Mesothelial cell of epicardium (in vitro differentiated cells): ENCODE measurements at regions not wholly inside any gene's neighbourhood (a gene's known extent, or its start where the extent isn't known, plus 50 kb on each side); places are given as distances from the start of the nearest gene placed in this dataset.

Source experiments
- DNase-seq, 2 experiments: peaks; one replicate each; pipeline ENCODE4 v3.0.0; 2021; ENCODE audit warnings: low spot score in 2 of 2; ENCODE audit not compliant: unreplicated experiment in 2 of 2
- H3K27ac Mint-ChIP-seq: 2 replicates; pipeline ENCODE4 v1.8.0; 2021; ENCODE audit warnings: mixed read lengths
- H3K27me3 Mint-ChIP-seq: 2 replicates; pipeline ENCODE4 v1.8.0; 2021; ENCODE audit warnings: low read depth, mixed read lengths
- H3K36me3 Mint-ChIP-seq: 2 replicates; pipeline ENCODE4 v1.8.0; 2021; ENCODE audit warnings: mixed read lengths
- H3K4me1 Mint-ChIP-seq: 2 replicates; pipeline ENCODE4 v1.8.0; 2021; ENCODE audit warnings: mixed read lengths
- H3K4me3 Mint-ChIP-seq: 2 replicates; pipeline ENCODE4 v1.8.0; 2021; ENCODE audit warnings: mild to moderate bottlenecking, moderate library complexity, mixed read lengths
- H3K9me3 Mint-ChIP-seq: 2 replicates; pipeline ENCODE4 v1.8.0; 2021; ENCODE audit warnings: mixed read lengths
- TF ChIP-seq, protein P1 (sequence below): fragments of 200-600 bp; sonication (generic); IDR thresholded peaks from one replicate; pipeline ENCODE4 v1.5.0; 2021; ENCODE audit warnings: antibody characterized with exemption; ENCODE audit not compliant: unreplicated experiment

DNA sequence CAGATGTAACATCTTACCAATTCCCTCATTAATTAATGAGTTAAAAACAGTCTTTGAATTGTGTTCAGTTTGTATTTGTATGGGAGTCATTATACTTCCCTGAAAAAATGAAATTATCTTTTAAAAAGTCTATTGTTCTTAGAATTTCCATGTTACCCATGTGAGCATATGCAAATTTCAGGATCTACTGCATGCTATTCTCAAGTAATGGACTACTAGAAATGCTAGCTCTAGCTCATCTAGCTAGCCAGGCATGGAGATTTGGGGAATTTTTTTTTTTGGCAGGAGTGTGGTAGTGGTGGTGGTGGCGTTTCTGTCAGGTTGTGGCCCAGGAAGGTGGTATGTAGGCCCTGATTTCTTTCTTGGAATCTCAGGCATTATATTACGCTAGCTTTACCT is 218.4 kb downstream of the AEBP2 start:
- H3K4me3 Mint-ChIP-seq: no peak overlapping the region
- H3K9me3 Mint-ChIP-seq: no peaks in the 10 kb centered on the region
- TF ChIP-seq, protein P1, sequence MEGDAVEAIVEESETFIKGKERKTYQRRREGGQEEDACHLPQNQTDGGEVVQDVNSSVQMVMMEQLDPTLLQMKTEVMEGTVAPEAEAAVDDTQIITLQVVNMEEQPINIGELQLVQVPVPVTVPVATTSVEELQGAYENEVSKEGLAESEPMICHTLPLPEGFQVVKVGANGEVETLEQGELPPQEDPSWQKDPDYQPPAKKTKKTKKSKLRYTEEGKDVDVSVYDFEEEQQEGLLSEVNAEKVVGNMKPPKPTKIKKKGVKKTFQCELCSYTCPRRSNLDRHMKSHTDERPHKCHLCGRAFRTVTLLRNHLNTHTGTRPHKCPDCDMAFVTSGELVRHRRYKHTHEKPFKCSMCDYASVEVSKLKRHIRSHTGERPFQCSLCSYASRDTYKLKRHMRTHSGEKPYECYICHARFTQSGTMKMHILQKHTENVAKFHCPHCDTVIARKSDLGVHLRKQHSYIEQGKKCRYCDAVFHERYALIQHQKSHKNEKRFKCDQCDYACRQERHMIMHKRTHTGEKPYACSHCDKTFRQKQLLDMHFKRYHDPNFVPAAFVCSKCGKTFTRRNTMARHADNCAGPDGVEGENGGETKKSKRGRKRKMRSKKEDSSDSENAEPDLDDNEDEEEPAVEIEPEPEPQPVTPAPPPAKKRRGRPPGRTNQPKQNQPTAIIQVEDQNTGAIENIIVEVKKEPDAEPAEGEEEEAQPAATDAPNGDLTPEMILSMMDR: no peak
- no peaks in the 10 kb centered on the region for H3K27me3 Mint-ChIP-seq
- no peaks in the 10 kb centered on the region for H3K36me3 Mint-ChIP-seq
- H3K4me1 Mint-ChIP-seq: peaks cover 7% of the 10 kb centered on the region
- no peak for DNase-seq
- no peak overlapping the region for H3K27ac Mint-ChIP-seq

DNA sequence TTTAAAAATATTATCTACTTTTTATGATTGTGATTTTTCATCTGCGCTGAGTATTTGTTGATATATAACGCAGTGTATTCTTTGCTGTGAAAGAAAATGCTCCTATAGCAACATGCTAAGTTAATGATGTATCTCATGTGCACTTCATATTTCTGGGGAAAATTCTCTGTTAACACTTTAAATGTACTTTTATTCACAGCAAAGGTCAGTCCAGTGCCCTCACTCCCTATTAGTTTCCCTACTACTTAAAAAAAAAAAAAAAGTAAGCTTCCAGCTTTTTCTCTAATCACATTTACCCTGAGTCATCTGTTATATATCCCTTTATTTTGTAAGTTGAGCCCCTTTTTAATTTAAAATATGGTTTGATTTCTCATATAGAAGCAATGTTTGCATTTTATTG is 219.8 kb downstream of the AEBP2 start:
- H3K36me3 Mint-ChIP-seq: no peaks in the 10 kb centered on the region
- no peak overlapping the region for H3K4me3 Mint-ChIP-seq
- TF ChIP-seq, protein P1: no peak
- peaks cover 5% of the 10 kb centered on the region for H3K9me3 Mint-ChIP-seq
- H3K27ac Mint-ChIP-seq: no peak overlapping the region
- H3K4me1 Mint-ChIP-seq: peaks cover 6% of the 10 kb centered on the region
- H3K27me3 Mint-ChIP-seq: no peaks in the 10 kb centered on the region
- DNase-seq: no peak

DNA sequence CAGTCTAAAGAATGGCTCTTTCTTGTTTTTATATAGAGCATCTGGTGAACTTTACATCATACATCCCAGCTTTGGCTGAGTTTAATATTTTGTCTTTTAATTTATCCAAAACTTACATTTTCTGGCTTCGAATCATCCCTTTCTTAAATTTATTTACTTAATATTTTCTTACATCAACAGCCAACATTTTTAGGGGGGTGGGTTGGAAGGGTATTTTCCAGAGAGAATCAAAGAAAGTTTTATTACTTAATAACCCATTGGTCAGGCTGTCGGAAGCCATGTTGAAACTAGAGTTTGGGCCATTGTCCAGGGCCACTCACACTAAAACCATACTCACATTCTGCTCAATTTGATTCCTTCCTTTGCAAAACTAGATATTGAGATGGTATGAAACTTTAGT is 220.2 kb downstream of the AEBP2 start:
- DNase-seq: no peak

DNA sequence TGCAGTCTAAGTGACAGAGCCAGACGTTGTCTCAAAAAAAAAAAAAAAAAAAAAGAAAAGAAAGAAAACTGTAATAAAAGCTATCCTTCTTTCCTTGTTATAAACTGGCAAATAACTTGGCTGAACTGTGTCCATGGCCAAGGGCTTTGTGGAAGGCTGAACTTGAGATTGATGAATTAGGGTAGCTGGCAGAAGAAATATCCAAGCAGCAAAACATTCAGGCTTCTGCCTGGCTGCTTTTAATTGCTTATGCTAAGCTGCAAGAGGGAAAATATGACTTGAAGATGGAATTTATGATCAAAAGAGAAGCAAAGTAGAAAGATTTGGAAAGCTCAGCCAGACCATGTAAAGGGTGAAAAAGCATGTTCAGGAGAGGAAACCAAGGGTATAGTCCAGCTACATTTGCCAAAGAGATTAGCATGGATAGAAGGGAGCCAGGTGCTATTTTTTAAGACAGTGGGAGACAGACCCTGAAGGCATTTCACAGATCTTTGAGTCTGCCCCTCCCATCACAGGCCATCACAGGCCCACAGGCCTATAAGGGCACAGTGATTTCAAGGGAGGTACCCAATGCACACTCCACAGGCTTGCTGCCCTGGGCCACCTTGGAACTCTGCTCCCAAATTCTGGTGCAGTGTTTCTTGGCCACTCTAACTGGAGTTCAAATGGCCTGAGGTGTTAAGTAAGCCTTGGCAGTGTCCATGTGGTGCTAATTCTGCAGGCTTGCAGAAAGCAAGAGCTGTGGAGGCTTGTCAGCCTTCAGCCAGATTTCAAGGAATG is 226.0 kb downstream of the AEBP2 start:
- Mint-ChIP-seq H3K4me3 (no peak overlapping the region), H3K9me3 (peaks cover 5% of the 10 kb centered on the region), H3K27ac (peak overlapping the region; percentile 19), H3K4me1 (peaks cover 3% of the 10 kb centered on the region), H3K27me3 (no peaks in the 10 kb centered on the region), H3K36me3 (no peaks in the 10 kb centered on the region)
- no peak for DNase-seq
- TF ChIP-seq, protein P1: no peak

More for the DNA sequence above, 220.2 kb downstream of the AEBP2 start:
- TF ChIP-seq, protein P1: no peak
- H3K9me3 Mint-ChIP-seq: peaks cover 5% of the 10 kb centered on the region
- H3K4me1 Mint-ChIP-seq: peaks cover 6% of the 10 kb centered on the region
- no peaks in the 10 kb centered on the region for H3K36me3 Mint-ChIP-seq
- no peaks in the 10 kb centered on the region for H3K27me3 Mint-ChIP-seq
- H3K4me3 Mint-ChIP-seq: no peak overlapping the region
- no peak overlapping the region for H3K27ac Mint-ChIP-seq

DNA sequence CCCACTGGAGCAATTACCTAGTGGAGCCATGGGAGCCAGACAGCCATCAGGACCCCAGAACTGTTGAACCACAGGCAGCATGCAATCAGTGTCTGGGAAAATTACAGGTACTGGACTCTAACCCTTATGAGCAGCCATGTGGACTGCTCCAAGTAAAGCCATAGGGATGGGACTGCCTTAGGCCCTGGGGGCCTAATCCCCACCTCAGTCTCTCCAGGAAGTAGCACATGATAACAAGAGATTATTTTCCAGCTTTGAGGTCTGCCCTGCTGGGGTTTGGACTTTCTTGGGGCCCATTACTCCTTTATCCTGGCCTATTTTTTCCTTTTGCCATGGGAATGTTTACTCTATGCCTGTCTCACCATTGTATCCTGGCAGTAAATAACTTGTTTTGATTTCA is 226.8 kb downstream of the AEBP2 start:
- TF ChIP-seq, protein P1: no peak
- Mint-ChIP-seq H3K4me3 (no peak overlapping the region), H3K36me3 (no peaks in the 10 kb centered on the region), H3K27me3 (no peaks in the 10 kb centered on the region), H3K9me3 (peaks cover 5% of the 10 kb centered on the region), H3K4me1 (peaks cover 3% of the 10 kb centered on the region), H3K27ac (no peak overlapping the region)
- DNase-seq: no peak
